ENCODE measurements at regions not wholly inside any gene's neighbourhood (a gene's known extent, or its start where the extent isn't known, plus 50 kb on each side); places are given as distances from the start of the nearest gene placed in this dataset.
A peak's percentile ranks its signal among the peaks of the same experiment; 100 is the strongest.

- DNase-seq: no peak
These were observed 60.5 kb upstream of the CPXM2 start for GRCh38 chr10:123952099-123952498.

GRCh38 chr10:123948030-123948823 is 56.6 kb upstream of the CPXM2 start:
- no peak for DNase-seq

GRCh38 chr10:123945325-123945920 is 53.8 kb upstream of the CPXM2 start:
- peak in 1 of 3 donors; percentile 36 for DNase-seq

DNA sequence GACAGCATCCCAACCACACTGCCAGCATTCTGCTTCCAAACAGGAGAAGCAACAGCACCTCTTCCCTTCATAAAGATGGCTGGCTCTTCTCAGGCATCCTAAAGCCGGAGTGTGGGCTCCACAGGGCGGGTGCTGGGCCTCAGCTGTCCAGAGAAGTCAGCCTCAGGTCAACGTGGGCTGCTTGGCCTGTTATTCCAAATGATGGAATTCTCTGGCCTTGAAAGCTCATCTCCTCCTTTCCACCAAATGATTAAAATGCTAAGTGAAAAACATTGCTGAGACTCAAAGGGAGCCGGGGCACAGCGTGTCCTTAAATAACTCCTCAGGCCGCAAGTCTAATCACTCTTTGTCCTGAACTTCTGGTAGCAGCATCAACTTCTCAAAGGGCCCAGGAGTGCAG is 53.1 kb upstream of the CPXM2 start:
- DNase-seq: no peak

DNA sequence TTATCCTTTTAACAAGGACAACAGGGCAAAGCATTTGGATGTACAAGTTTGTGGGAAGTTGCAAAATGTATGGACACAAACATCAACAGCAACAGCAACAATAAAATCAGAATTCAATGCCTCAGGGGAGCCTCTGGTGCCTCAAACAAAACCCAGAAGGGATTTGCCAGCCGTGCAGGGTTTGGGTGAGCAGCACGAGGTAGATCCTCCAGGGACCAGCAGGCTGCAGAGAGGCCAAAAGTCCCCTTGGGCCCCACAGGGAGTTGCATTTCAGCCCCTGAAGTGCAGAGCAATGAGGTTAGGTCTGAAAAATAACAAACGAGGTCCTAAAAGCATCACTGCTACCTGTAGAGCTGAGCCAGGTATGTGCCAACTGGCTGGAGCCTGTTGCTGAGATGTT is 51.7 kb upstream of the CPXM2 start:
- no peak for DNase-seq

- DNase-seq: no peak
These were observed 50.7 kb upstream of the CPXM2 start for GRCh38 chr10:123942114-123942861.
